Common myeloid progenitor, CD34-positive (primary cell): ENCODE measurements at regions not wholly inside any gene's neighbourhood (a gene's known extent, or its start where the extent isn't known, plus 50 kb on each side); places are given as distances from the start of the nearest gene placed in this dataset.

Experiments used
- CTCF ChIA-PET: fragments of 350-600 bp; sonication (Branson Sonifier 250); formaldehyde crosslinking; loops from one replicate; lab custom pipeline; 2021; ENCODE audit warnings: antibody characterized with exemption; lab: Charles Lee
- POLR2A ChIA-PET: fragments of 350-600 bp; sonication (Branson Sonifier 250); formaldehyde crosslinking; loops from one replicate; lab custom pipeline; 2021; ENCODE audit warnings: antibody characterized with exemption; lab: Charles Lee
- DNase-seq, 3 donors: peaks; one replicate each; pipeline versions ENCODE4 v3.0.0 to v3.0.0-alpha.2; 2013
- H3K27ac ChIP-seq, 2 experiments: 1 replicate in 1 of 2; 2 replicates in 1 of 2; pipeline ENCODE4 v1.7.0; 2013; ENCODE audit warnings: inconsistent platforms in 2 of 2, low read length in 2 of 2, mild to moderate bottlenecking in 2 of 2, low read depth in 1 of 2, moderate library complexity in 1 of 2; ENCODE audit not compliant: severe bottlenecking in 2 of 2, insufficient read depth in 1 of 2, poor library complexity in 1 of 2
- H3K27me3 ChIP-seq, 5 experiments: replicated peaks in 2 of 5; 1 replicate in 3 of 5; 2 replicates in 2 of 5; pipeline versions ENCODE4 v1.6.1 to v1.7.0; 2013; ENCODE audit warnings: low read length in 4 of 5, mild to moderate bottlenecking in 2 of 5, moderate library complexity in 2 of 5, inconsistent platforms in 1 of 5; ENCODE audit not compliant: insufficient read depth in 5 of 5, control insufficient read depth in 4 of 5
- H3K36me3 ChIP-seq, 4 experiments: 1 replicate in 2 of 4; 2 replicates in 2 of 4; pipeline versions ENCODE4 v1.6.1 to v1.7.0; 2013; ENCODE audit warnings: low read length in 3 of 4, control low read depth in 1 of 4, mild to moderate bottlenecking in 1 of 4; ENCODE audit not compliant: control insufficient read depth in 4 of 4, insufficient read depth in 4 of 4
- H3K4me1 ChIP-seq, 4 experiments: 1 replicate in 3 of 4; 2 replicates in 1 of 4; pipeline versions ENCODE4 v1.6.1 to v1.7.1; 2013; ENCODE audit warnings: low read length in 3 of 4, mild to moderate bottlenecking in 3 of 4, control low read depth in 1 of 4, inconsistent platforms in 1 of 4, moderate library complexity in 1 of 4; ENCODE audit not compliant: control insufficient read depth in 4 of 4, insufficient read depth in 4 of 4; ENCODE audit errors: control extremely low read depth in 1 of 4
- H3K4me3 ChIP-seq, 7 experiments: 1 replicate in 4 of 7; 2 replicates in 3 of 7; pipeline versions ENCODE4 v1.5.1 to v1.7.0; 2013; ENCODE audit warnings: mild to moderate bottlenecking in 7 of 7, low read length in 6 of 7, moderate library complexity in 6 of 7, inconsistent platforms in 2 of 7, low read depth in 2 of 7, control low read depth in 1 of 7; ENCODE audit not compliant: insufficient read depth in 4 of 7, control insufficient read depth in 1 of 7; ENCODE audit errors: extremely low read depth in 1 of 7
- H3K9me3 ChIP-seq, 5 experiments: 1 replicate in 4 of 5; 2 replicates in 1 of 5; pipeline versions ENCODE4 v1.6.1 to v1.7.1; 2013; ENCODE audit warnings: low read length in 4 of 5, mild to moderate bottlenecking in 2 of 5, inconsistent platforms in 1 of 5, low read depth in 1 of 5, moderate library complexity in 1 of 5; ENCODE audit not compliant: control insufficient read depth in 4 of 5, insufficient read depth in 2 of 5; ENCODE audit errors: control extremely low read depth in 1 of 5
- WGBS: methylation state at CpG from one replicate; pipeline ENCODE4 v1.1.5; 2013; ENCODE audit not compliant: insufficient coverage; 5-methylcytosine and 5-hydroxymethylcytosine counted together

DNA sequence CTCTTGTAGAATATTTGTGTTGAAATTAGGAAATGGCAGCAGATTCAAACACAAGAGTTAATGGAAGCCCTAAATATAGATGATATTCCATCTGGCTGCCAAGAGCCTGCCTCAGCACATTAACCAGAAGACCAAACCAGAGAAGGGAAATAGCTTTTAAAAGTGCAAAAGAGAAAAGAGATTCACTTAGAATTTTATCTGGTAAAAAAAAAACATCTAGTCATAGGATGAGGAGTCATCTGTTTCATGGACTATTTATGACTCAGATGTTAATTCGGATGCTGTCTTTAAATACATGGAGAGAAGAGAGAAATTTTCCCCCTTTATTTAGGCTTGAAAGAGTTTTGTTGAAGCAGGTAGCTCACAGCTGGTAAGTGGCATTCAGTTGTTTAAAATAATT, 201.6 kb upstream of the NUDT4 start:
- ChIA-PET CTCF (no interaction called here), POLR2A (interaction anchor here (0.6 kb wide), 1 partner anchor 68 kb away, joined by 3 read pairs; no protein-coding TSS in a partner anchor)

DNA sequence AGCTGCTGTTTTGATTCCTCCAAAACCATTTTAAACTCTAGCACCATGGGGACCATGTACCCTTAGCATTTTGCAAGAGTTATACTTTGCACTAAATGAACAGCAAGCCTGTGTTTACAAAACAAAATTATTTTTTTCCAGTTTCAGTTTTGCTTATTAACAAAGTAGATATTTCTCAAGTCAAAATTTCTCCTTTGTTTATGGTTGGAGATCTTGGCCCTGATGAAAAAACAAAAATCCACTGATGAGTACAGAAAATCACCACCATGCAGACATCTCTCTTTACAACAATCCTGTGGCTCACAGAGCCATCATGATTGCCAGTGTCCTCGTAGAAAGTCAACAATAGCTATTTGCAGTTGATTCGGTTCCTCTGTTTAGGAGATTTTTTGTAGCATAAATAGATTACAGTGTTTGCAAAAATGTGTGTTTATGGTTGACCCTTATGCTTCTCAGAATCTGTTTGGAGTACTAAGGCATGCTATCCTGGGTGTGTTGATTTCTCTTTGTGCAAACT, 201.1 kb upstream of the NUDT4 start:
- no peaks in the 10 kb centered on the region for H3K27me3 ChIP-seq
- ChIA-PET CTCF (interaction anchor here (0.5 kb wide), 1 partner anchor 220 kb away, joined by 3 read pairs; no protein-coding TSS in a partner anchor), POLR2A (interaction anchor here (0.6 kb wide), 1 partner anchor 68 kb away, joined by 3 read pairs; no protein-coding TSS in a partner anchor)
- H3K9me3 ChIP-seq: no peaks in the 10 kb centered on the region
- 100% methylated on average over 1 of the region's 2 CpGs for WGBS
- no peak overlapping the region for H3K27ac ChIP-seq
- peaks cover 0 to 6% (median 1%) of the 10 kb centered on the region in 4 experiments for H3K4me1 ChIP-seq
- no peak for DNase-seq
- no peak overlapping the region for H3K4me3 ChIP-seq
- H3K36me3 ChIP-seq: no peaks in the 10 kb centered on the region

More for the DNA sequence above, 201.6 kb upstream of the NUDT4 start:
- DNase-seq: no peak
- Histone ChIP-seq H3K4me3 (no peak overlapping the region), H3K9me3 (no peaks in the 10 kb centered on the region), H3K4me1 (peaks cover 0 to 3% (median under 1%) of the 10 kb centered on the region in 4 experiments), H3K36me3 (no peaks in the 10 kb centered on the region), H3K27me3 (no peaks in the 10 kb centered on the region), H3K27ac (no peak overlapping the region)
- WGBS: 92% methylated on average over 1 of the region's 1 CpG

DNA sequence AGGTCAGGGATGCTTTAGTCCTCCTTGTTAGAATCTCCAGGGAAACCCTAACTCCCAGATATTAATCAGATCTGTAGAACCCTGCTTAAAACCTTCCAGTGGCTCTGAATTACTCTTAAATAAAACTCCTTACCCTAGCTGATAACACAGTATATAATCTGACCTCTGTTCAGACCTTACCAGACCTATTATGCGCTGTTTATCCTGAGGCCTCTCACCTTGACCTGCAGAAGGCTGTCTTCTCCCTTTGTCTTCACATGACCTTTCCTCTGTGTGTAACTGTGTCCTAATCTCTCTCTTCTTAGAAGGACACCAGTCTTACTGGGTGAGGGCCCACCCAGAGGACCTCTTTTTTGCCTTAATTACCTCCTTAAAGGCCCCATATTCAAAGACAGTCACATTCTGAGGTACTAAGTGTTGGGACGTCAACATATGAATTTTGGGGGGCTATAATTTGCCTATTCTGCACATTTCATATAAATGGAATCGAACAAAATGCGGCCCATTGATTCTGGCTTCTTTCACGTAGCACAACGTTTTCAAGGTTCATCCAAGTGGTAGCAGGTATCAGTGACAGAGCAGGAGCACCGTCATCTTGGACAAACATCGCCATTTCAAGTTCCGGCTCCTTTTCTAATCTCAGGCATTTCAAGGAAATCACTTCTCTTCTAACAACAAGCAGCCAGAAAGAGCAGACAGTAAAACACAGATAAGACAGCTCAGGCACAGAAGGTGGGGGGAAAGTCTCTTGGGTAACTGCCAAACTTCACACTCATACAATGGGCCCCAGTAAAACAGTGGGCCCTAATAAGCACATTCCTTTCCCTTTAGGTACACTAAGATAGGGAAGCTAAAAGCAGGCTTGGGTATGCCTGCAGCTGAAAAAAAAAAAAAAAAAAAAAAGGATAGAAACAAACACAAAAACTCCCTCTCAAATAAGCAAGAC, 200.2 kb upstream of the NUDT4 start:
- Histone ChIP-seq H3K27ac (no peak overlapping the region), H3K4me3 (no peak overlapping the region), H3K9me3 (no peaks in the 10 kb centered on the region), H3K27me3 (no peaks in the 10 kb centered on the region), H3K36me3 (no peaks in the 10 kb centered on the region), H3K4me1 (peaks cover 0 to 6% (median 1%) of the 10 kb centered on the region in 4 experiments)
- POLR2A ChIA-PET: interaction anchor here (0.6 kb wide), 1 partner anchor 75 kb away, joined by 3 read pairs; no protein-coding TSS in a partner anchor
- CTCF ChIA-PET: interaction anchor here (0.5 kb wide), 1 partner anchor 221 kb away, joined by 3 read pairs; no protein-coding TSS in a partner anchor
- 89% methylated on average over 6 of the region's 9 CpGs for WGBS
- DNase-seq: peak in 1 of 3 donors; percentile 26

DNA sequence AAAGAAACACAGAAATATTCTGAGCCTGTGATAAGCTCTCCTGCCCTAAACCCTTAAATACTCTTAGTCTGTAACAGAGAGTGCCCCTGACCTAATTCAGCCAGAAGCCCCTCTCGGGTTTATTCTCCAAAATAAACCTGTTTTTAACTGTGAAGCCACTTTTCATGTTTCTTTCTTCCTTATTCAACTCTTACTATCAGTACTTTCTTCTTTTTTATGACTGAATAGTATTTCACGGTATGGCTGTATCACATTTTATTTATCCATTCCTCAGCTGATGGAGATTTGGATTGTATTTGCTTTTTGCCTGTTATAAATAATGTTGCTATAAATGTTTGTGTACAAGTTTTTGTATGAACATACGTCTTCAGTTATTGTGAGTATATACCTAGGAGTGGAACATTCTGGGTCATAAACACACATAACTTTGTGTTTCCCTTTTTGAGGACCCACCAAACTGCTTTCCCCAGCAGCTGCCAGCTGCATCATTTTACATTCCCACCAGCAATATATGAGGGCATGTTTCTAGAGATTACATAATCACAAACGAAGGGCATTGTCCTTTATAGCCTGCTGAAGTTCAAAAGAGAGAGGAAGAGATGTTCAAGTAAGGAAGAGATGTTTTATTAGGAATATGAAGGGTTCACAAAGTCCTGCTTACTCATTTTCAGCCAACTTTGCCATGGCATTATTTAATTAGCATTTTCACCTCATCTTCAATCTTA, 199.4 kb upstream of the NUDT4 start:
- H3K27me3 ChIP-seq: no peaks in the 10 kb centered on the region
- no peak overlapping the region for H3K27ac ChIP-seq
- no CpG with 5 or more reads among the region's 4 CpGs for WGBS
- no peaks in the 10 kb centered on the region for H3K9me3 ChIP-seq
- no peak for DNase-seq
- ChIA-PET CTCF (no interaction called here), POLR2A (interaction anchor here (0.6 kb wide), 1 partner anchor 76 kb away, joined by 3 read pairs; no protein-coding TSS in a partner anchor)
- peaks cover 0 to 6% (median 1%) of the 10 kb centered on the region in 4 experiments for H3K4me1 ChIP-seq
- no peaks in the 10 kb centered on the region for H3K36me3 ChIP-seq
- no peak overlapping the region for H3K4me3 ChIP-seq

- no peaks in the 10 kb centered on the region for H3K36me3 ChIP-seq
- peaks cover 3 to 19% (median 11%) of the 10 kb centered on the region in 4 experiments for H3K4me1 ChIP-seq
- DNase-seq: no peak
- WGBS: 100% methylated on average over 6 of the region's 6 CpGs
- POLR2A ChIA-PET: no interaction called here
- no peaks in the 10 kb centered on the region for H3K9me3 ChIP-seq
- no peak overlapping the region for H3K27ac ChIP-seq
- CTCF ChIA-PET: no interaction called here
- H3K27me3 ChIP-seq: no peaks in the 10 kb centered on the region
- H3K4me3 ChIP-seq: no peak overlapping the region
Observed at GRCh38 chr12:93179792-93180191, 197.9 kb upstream of the NUDT4 start.

DNA sequence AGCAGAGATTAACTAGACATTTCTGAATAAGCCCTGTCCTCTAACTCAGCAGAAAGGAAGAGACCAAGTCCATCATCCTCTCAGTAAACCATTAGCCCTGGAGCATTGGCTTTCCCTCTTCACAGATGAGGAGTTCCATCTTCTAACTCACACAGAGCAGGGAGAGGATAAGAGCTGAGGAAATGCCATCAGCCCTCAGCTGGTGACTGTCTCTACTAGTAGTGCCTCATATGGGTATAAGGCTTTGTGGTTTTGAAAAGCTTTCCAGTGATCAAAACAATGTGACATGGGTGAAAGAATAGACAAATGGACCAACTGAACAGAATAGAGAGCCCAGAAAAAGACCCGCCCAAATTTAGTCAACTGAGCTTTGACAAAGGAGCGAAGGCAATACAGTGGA, 197.2 kb upstream of the NUDT4 start:
- H3K4me3 ChIP-seq: no peak overlapping the region
- ChIA-PET CTCF (no interaction called here), POLR2A (no interaction called here)
- DNase-seq: no peak
- no peak overlapping the region for H3K27ac ChIP-seq
- H3K4me1 ChIP-seq: peaks cover 9 to 26% (median 15%) of the 10 kb centered on the region in 4 experiments
- H3K27me3 ChIP-seq: no peaks in the 10 kb centered on the region
- H3K9me3 ChIP-seq: no peaks in the 10 kb centered on the region
- WGBS: 86% methylated on average over 1 of the region's 2 CpGs
- H3K36me3 ChIP-seq: no peaks in the 10 kb centered on the region
